Fibroblast of peridontal ligament (primary cell): ENCODE measurements at regions not wholly inside any gene's neighbourhood (a gene's known extent, or its start where the extent isn't known, plus 50 kb on each side); places are given as distances from the start of the nearest gene placed in this dataset.

Source experiments
- DNase-seq: peaks from one replicate; pipeline ENCODE4 v3.0.0-alpha.2; 2010; ENCODE audit errors: extremely low read depth

- DNase-seq, result no peak
Measured at GRCh38 chr11:15806217-15806616, 550.1 kb downstream of the SOX6 start.

- DNase-seq, result no peak
Measured at GRCh38 chr11:15807827-15808226, 548.5 kb downstream of the SOX6 start.

- DNase-seq, result no peak
Measured at GRCh38 chr11:15810082-15810481, 546.3 kb downstream of the SOX6 start.

GRCh38 chr11:15810525-15810924 is 545.8 kb downstream of the SOX6 start:
- DNase-seq, result no peak

- DNase-seq, result peak; percentile 70
Measured at GRCh38 chr11:15815246-15816195, 540.8 kb downstream of the SOX6 start.

- DNase-seq, result peak; percentile 96
Measured at GRCh38 chr11:15816260-15816871, 540.0 kb downstream of the SOX6 start.

GRCh38 chr11:15817001-15817400 is 539.3 kb downstream of the SOX6 start:
- DNase-seq, result no peak

GRCh38 chr11:15818132-15818842 is 538.1 kb downstream of the SOX6 start:
- DNase-seq, result no peak

- peak; percentile 17 for DNase-seq
Measured at GRCh38 chr11:15819679-15820286, 536.6 kb downstream of the SOX6 start.

GRCh38 chr11:15821451-15821850 is 534.9 kb downstream of the SOX6 start:
- DNase-seq, result no peak

GRCh38 chr11:15824060-15824459 is 532.3 kb downstream of the SOX6 start:
- peak; percentile 24 for DNase-seq

- no peak for DNase-seq
Measured at GRCh38 chr11:15825976-15826650, 530.2 kb downstream of the SOX6 start.

GRCh38 chr11:15826826-15827225 is 529.5 kb downstream of the SOX6 start:
- no peak for DNase-seq

- no peak for DNase-seq
Measured at GRCh38 chr11:15828215-15828853, 528.0 kb downstream of the SOX6 start.

GRCh38 chr11:15829312-15829711 is 527.0 kb downstream of the SOX6 start:
- DNase-seq, result no peak

GRCh38 chr11:15830741-15831428 is 525.5 kb downstream of the SOX6 start:
- no peak for DNase-seq

- no peak for DNase-seq
Measured at GRCh38 chr11:15835788-15836411, 520.4 kb downstream of the SOX6 start.

- no peak for DNase-seq
Measured at GRCh38 chr11:15836795-15837194, 519.6 kb downstream of the SOX6 start.

GRCh38 chr11:15837901-15838489 is 518.4 kb downstream of the SOX6 start:
- no peak for DNase-seq

- no peak for DNase-seq
Measured at GRCh38 chr11:15839061-15839460, 517.3 kb downstream of the SOX6 start.
